ENCODE measurements at regions not wholly inside any gene's neighbourhood (a gene's known extent, or its start where the extent isn't known, plus 50 kb on each side); places are given as distances from the start of the nearest gene placed in this dataset.
"Not testable (repeated sequence)": the region's sequence is repeated elsewhere in the genome, so short reads cannot be mapped to it uniquely, and the experiment has no call there.

DNA sequence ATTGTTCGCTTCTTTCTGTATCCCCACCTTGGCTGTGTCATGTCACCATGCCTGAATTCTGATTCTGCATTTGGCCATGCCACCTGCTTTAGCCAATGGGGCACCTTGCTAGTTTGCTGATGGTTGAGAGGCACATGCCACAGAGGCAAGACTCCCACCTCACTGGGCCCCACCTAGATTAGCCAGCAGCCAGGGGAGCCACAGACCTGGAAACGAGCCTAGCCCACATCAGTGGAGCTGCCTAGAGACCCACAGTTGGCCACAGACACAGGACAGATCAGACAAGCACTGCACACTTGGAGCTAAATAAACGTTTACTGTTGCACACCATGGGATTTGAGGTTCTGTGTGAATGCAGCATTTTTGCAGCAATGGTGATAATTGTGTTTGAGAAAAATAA is 252.1 kb downstream of the LURAP1L start:
- no peaks in the 10 kb centered on the region for H3K4me1 Mint-ChIP-seq
- ChIA-PET POLR2A (no interaction called here), CTCF (interaction anchor here (0.5 kb wide), 1 partner anchor 39 kb away, joined by 3 read pairs; no protein-coding TSS in a partner anchor)
- H3K36me3 Mint-ChIP-seq (ENCODE audit: low read depth) = no peaks in the 10 kb centered on the region
- no peaks in the 10 kb centered on the region for H3K27me3 Mint-ChIP-seq
- no peak for DNase-seq
- peaks cover 8% of the 10 kb centered on the region for H3K9me3 Mint-ChIP-seq
- no peak overlapping the region for H3K4me3 Mint-ChIP-seq
- no peak overlapping the region for H3K27ac Mint-ChIP-seq

DNA sequence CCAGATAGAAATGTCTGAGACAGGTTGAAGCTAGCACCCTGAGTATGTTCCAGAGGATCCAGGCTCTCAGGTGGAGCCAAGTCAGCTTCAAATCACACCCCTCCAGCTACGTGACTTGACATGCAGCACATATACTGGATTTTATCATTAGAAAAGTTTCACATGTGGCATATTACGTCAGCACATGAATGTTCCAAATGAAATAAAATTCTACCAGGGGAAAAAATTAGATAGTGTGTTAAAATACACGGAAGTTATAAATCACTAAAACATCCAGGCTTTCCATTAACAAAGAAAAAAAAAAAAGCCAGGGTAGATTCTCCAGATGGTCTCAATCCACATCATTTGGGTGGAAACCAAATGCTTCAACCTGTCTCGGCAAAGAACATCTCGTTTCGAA is 251.6 kb downstream of the MPDZ start:
- Mint-ChIP-seq H3K36me3 (ENCODE audit: low read depth) (no peaks in the 10 kb centered on the region), H3K9me3 (peaks cover 8% of the 10 kb centered on the region), H3K4me3 (no peak overlapping the region), H3K27ac (no peak overlapping the region), H3K27me3 (no peaks in the 10 kb centered on the region), H3K4me1 (no peaks in the 10 kb centered on the region)
- ChIA-PET CTCF (no interaction called here), POLR2A (no interaction called here)
- no peak for DNase-seq

DNA sequence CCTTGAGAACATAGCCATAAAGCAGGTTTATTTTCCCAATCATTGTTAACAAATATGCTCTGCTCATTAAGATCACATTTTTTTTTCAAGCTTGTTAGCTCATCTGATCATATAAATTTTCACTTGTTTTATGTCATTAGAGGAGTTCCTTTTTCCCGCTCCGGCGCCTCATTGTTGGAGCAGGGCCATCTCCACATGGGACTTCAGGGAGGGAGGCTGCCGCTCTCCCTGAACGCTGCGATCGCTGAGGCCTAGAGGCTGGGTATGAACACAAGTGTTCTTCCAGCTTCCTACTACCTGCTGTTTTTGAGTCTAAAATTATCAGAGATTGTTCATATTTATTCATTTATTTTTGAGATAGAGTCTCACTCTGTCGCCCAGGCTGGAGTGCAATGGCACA is 246.9 kb downstream of the MPDZ start:
- Mint-ChIP-seq H3K27me3 (no peaks in the 10 kb centered on the region), H3K27ac (no peak overlapping the region), H3K9me3 (no peaks in the 10 kb centered on the region), H3K36me3 (ENCODE audit: low read depth) (no peaks in the 10 kb centered on the region), H3K4me3 (no peak overlapping the region), H3K4me1 (no peaks in the 10 kb centered on the region)
- ChIA-PET CTCF (no interaction called here), POLR2A (no interaction called here)
- no peak for DNase-seq

DNA sequence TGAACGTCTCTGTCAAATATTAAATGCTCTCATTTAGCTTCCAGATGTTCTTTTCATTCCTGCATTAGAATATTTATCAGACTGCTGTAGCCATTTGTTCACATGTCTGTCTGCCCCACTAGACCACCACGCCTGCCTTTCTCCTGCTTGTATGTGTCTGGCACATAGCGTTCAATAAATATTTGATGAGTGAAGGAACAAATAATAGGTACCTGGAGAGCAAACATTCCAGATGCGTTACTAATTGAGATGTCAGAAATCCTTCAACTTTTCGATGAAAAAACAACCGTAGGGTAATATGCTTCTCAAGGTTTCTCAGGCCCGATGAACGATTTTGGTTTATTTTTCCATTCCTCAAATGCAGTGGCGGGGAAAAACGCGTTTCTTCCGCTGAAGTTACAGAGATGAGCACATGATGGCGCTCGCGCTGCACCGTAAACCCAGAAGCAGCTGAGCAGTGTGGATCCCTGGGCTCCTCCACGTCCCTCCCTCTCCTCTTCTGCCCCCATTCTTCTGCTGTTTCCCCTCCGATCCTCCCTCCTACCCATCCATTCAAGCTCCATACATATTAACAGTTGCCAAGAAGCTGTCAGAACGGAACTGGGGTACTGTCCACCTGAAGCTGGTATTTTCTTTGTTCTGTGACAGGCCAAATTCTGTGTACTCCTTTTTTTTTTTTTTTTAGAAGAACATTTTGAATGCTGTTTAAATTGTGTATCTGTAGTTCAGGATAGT is 245.4 kb downstream of the MPDZ start:
- CTCF ChIA-PET = no interaction called here
- Mint-ChIP-seq H3K4me3 (no peak overlapping the region), H3K9me3 (no peaks in the 10 kb centered on the region), H3K27ac (no peak overlapping the region), H3K27me3 (no peaks in the 10 kb centered on the region), H3K36me3 (ENCODE audit: low read depth) (no peaks in the 10 kb centered on the region), H3K4me1 (no peaks in the 10 kb centered on the region)
- DNase-seq = no peak
- POLR2A ChIA-PET = no interaction called here

DNA sequence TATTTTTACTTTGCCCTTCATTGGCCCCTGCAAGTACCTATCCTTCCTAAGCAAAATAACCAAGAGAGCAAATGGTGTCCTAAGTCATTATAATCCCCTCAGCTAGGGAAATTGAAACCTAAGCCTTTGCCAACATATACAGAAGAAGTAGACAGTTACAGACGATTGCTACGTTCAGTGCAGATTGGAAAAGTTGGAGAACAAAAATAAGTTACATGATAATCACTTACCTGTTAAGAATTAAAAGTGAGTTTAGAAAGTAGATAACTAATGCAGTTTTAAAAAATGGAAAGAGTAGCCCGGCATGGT is 244.8 kb downstream of the MPDZ start:
- Mint-ChIP-seq H3K27me3 (no peaks in the 10 kb centered on the region), H3K27ac (no peak overlapping the region), H3K36me3 (ENCODE audit: low read depth) (no peaks in the 10 kb centered on the region), H3K4me1 (no peaks in the 10 kb centered on the region), H3K9me3 (no peaks in the 10 kb centered on the region), H3K4me3 (no peak overlapping the region)
- DNase-seq = no peak
- POLR2A ChIA-PET = no interaction called here
- CTCF ChIA-PET = no interaction called here

GRCh38 chr9:13035822-13036221 is 243.7 kb downstream of the MPDZ start:
- no peaks in the 10 kb centered on the region for H3K27me3 Mint-ChIP-seq
- no peak for DNase-seq
- H3K36me3 Mint-ChIP-seq (ENCODE audit: low read depth) = no peaks in the 10 kb centered on the region
- ChIA-PET POLR2A (no interaction called here), CTCF (no interaction called here)
- no peaks in the 10 kb centered on the region for H3K9me3 Mint-ChIP-seq
- H3K27ac Mint-ChIP-seq = no peak overlapping the region
- H3K4me3 Mint-ChIP-seq = no peak overlapping the region
- no peaks in the 10 kb centered on the region for H3K4me1 Mint-ChIP-seq

DNA sequence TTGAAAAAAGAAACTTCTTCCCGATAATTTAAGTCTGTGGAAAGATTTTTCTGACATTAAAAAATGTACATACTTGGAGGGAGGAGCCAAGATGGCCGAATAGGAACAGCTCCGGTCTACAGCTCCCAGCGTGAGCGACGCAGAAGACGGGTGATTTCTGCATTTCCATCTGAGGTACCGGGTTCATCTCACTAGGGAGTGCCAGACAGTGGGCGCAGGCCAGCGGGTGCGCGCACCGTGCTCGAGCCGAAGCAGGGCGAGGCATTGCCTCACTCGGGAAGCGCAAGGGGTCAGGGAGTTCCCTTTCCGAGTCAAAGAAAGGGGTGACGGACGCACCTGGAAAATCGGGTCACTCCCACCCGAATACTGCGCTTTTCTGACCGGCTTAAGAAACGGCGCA is 241.7 kb downstream of the MPDZ start:
- H3K4me1 Mint-ChIP-seq; H3K4me3 Mint-ChIP-seq; CTCF ChIA-PET; H3K27me3 Mint-ChIP-seq; POLR2A ChIA-PET; DNase-seq; H3K27ac Mint-ChIP-seq; H3K9me3 Mint-ChIP-seq; H3K36me3 Mint-ChIP-seq (ENCODE audit: low read depth): not testable (repeated sequence)

GRCh38 chr9:13047827-13048587 is 231.5 kb downstream of the MPDZ start:
- CTCF ChIA-PET = interaction anchor here (0.6 kb wide), 1 partner anchor 130 kb away, joined by 5 read pairs; no protein-coding TSS in a partner anchor
- H3K27me3 Mint-ChIP-seq = no peaks in the 10 kb centered on the region

DNA sequence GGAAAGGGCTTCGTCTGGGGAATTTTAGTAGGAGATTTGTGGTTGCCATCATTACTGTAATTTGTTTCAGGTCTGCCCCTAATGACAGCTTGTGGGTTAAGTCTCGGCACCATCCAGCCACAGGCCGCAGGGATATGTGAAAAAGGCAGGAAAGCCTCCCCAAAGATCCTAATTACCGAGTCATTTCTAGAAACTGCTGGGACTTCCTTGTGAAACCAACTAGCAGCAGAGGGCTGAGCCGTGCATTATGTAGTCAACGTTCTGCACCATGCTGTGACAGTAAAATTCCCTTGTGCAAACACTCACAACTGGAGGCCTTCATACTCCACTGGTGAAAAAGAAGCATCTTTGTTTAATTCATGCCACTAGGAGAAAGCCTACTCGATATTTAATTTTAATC is 230.3 kb downstream of the MPDZ start:
- DNase-seq = no peak
- Mint-ChIP-seq H3K4me3 (no peak overlapping the region), H3K4me1 (no peaks in the 10 kb centered on the region), H3K36me3 (ENCODE audit: low read depth) (no peaks in the 10 kb centered on the region), H3K27ac (no peak overlapping the region), H3K27me3 (no peaks in the 10 kb centered on the region), H3K9me3 (peaks cover 3% of the 10 kb centered on the region)
- ChIA-PET CTCF (no interaction called here), POLR2A (no interaction called here)

More at GRCh38 chr9:13047827-13048587, 231.5 kb downstream of the MPDZ start:
- DNase-seq = no peak
- no peak overlapping the region for H3K4me3 Mint-ChIP-seq
- POLR2A ChIA-PET = no interaction called here
- no peaks in the 10 kb centered on the region for H3K36me3 Mint-ChIP-seq (ENCODE audit: low read depth)
- H3K4me1 Mint-ChIP-seq = no peaks in the 10 kb centered on the region
- no peak overlapping the region for H3K27ac Mint-ChIP-seq
- H3K9me3 Mint-ChIP-seq = peaks cover 3% of the 10 kb centered on the region

- POLR2A ChIA-PET = no interaction called here
- H3K36me3 Mint-ChIP-seq (ENCODE audit: low read depth) = no peaks in the 10 kb centered on the region
- H3K9me3 Mint-ChIP-seq = no peaks in the 10 kb centered on the region
- no peak overlapping the region for H3K4me3 Mint-ChIP-seq
- no peaks in the 10 kb centered on the region for H3K4me1 Mint-ChIP-seq
- H3K27me3 Mint-ChIP-seq = no peaks in the 10 kb centered on the region
- CTCF ChIA-PET = no interaction called here
- no peak overlapping the region for H3K27ac Mint-ChIP-seq
- DNase-seq = no peak
These were observed 226.0 kb downstream of the MPDZ start for GRCh38 chr9:13053504-13053903.

DNA sequence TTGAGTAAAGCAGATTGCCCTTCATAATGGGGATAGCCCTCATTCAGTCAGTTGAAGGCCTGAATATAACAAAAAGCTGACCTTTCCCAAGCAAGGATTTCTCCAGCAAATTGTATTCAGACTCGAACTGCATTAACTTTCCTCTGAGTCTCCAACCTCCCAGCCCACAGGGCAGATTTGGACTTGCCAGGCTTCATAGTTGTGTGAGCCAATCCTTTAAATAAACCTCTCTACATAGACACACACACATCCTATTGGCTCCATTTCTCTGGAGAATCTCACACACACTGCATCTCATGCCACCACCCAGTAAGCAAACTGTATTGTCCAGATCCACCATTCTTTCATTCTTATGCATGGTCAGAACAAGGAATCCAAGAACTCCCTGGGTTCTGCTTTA is 225.1 kb downstream of the MPDZ start:
- no peak overlapping the region for H3K27ac Mint-ChIP-seq
- H3K36me3 Mint-ChIP-seq (ENCODE audit: low read depth) = no peaks in the 10 kb centered on the region

More for the DNA sequence above, 225.1 kb downstream of the MPDZ start:
- no peak for DNase-seq
- Mint-ChIP-seq H3K27me3 (no peaks in the 10 kb centered on the region), H3K4me1 (no peaks in the 10 kb centered on the region), H3K9me3 (no peaks in the 10 kb centered on the region), H3K4me3 (no peak overlapping the region)
- POLR2A ChIA-PET = no interaction called here
- CTCF ChIA-PET = interaction anchor here (0.6 kb wide), 1 partner anchor 162 kb away, joined by 3 read pairs; no protein-coding TSS in a partner anchor
